ENCODE measurements at regions not wholly inside any gene's neighbourhood (a gene's known extent, or its start where the extent isn't known, plus 50 kb on each side); places are given as distances from the start of the nearest gene placed in this dataset.

GRCh38 chr18:40056079-40056692 is 1898.8 kb upstream of the PIK3C3 start:
- TF ChIP-seq CTCF (conservative IDR thresholded peaks at IDR 0.05; ENCODE audit: low read depth, low read length) (no peak), EZH2phosphoT487 (IDR thresholded peaks at IDR 0.05; ENCODE audit: borderline replicate concordance, low read length) (no peak)
